ENCODE measurements at regions not wholly inside any gene's neighbourhood (a gene's known extent, or its start where the extent isn't known, plus 50 kb on each side); places are given as distances from the start of the nearest gene placed in this dataset.

- DNase-seq (ENCODE audit: low read depth): no peak
- TF ChIP-seq CTCF (conservative IDR thresholded peaks at IDR 0.05; ENCODE audit: low read length): no peak
- H3K4me3 ChIP-seq (ENCODE audit: low read length): no peak overlapping the region
Measured at GRCh38 chr2:38473333-38474005, 96.4 kb upstream of the ATL2 start.

- DNase-seq (ENCODE audit: low read depth): no peak
- TF ChIP-seq CTCF (conservative IDR thresholded peaks at IDR 0.05; ENCODE audit: low read length): no peak
- H3K4me3 ChIP-seq (ENCODE audit: low read length): no peak overlapping the region
Measured at GRCh38 chr2:38470115-38470514, 93.0 kb upstream of the ATL2 start.

GRCh38 chr2:38467768-38468455 lies 90.8 kb upstream of the ATL2 start:
- H3K4me3 ChIP-seq (ENCODE audit: low read length): no peak overlapping the region
- DNase-seq (ENCODE audit: low read depth): no peak
- no peak for TF ChIP-seq CTCF (conservative IDR thresholded peaks at IDR 0.05; ENCODE audit: low read length)

GRCh38 chr2:38466876-38467767 lies 90.0 kb upstream of the ATL2 start:
- no peak for TF ChIP-seq CTCF (conservative IDR thresholded peaks at IDR 0.05; ENCODE audit: low read length)
- no peak overlapping the region for H3K4me3 ChIP-seq (ENCODE audit: low read length)
- DNase-seq (ENCODE audit: low read depth): no peak

GRCh38 chr2:38466409-38466808 lies 89.3 kb upstream of the ATL2 start:
- DNase-seq (ENCODE audit: low read depth): no peak
- no peak for TF ChIP-seq CTCF (conservative IDR thresholded peaks at IDR 0.05; ENCODE audit: low read length)
- no peak overlapping the region for H3K4me3 ChIP-seq (ENCODE audit: low read length)

GRCh38 chr2:38465789-38466127 lies 88.7 kb upstream of the ATL2 start:
- TF ChIP-seq CTCF (conservative IDR thresholded peaks at IDR 0.05; ENCODE audit: low read length): peak; percentile 53
- DNase-seq (ENCODE audit: low read depth): peak; percentile 18
- no peak overlapping the region for H3K4me3 ChIP-seq (ENCODE audit: low read length)

Data from AG10803 (cell line).